ENCODE measurements at regions not wholly inside any gene's neighbourhood (a gene's known extent, or its start where the extent isn't known, plus 50 kb on each side); places are given as distances from the start of the nearest gene placed in this dataset.
A peak's percentile ranks its signal among the peaks of the same experiment; 100 is the strongest.

DNA sequence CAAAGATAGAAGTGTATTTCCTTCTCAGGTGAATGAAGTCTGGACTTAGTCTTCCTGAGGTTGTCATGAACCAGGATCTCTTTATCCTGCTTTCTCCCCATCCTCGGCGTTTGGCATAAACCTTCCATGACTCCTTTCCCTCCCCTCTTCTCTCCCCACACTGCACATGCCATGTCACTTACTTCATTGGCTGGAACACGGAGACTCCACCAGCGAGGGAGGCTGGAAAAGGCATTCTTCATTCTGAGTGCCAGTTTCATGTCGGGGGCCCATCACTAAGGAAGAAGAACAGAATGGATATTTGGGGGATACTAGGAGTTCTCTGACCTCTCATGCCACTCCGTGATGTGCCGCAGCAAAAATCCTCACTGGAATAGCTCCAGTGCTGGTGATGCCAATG lies 105.6 kb downstream of the VCPKMT start:
- WGBS, 2 donors, result 88 to 89% methylated on average over 7 of the region's 7 CpGs
- no peak for TF ChIP-seq POLR2A (IDR thresholded peaks at IDR 0.05)
- TF ChIP-seq, protein P1, sequence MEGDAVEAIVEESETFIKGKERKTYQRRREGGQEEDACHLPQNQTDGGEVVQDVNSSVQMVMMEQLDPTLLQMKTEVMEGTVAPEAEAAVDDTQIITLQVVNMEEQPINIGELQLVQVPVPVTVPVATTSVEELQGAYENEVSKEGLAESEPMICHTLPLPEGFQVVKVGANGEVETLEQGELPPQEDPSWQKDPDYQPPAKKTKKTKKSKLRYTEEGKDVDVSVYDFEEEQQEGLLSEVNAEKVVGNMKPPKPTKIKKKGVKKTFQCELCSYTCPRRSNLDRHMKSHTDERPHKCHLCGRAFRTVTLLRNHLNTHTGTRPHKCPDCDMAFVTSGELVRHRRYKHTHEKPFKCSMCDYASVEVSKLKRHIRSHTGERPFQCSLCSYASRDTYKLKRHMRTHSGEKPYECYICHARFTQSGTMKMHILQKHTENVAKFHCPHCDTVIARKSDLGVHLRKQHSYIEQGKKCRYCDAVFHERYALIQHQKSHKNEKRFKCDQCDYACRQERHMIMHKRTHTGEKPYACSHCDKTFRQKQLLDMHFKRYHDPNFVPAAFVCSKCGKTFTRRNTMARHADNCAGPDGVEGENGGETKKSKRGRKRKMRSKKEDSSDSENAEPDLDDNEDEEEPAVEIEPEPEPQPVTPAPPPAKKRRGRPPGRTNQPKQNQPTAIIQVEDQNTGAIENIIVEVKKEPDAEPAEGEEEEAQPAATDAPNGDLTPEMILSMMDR (IDR thresholded peaks at IDR 0.05), result no peak
- Histone ChIP-seq H3K36me3 (no peaks in the 10 kb centered on the region), H3K4me1 (peaks cover 9 to 46% (median 12%) of the 10 kb centered on the region in 3 donors), H3K9me3 (no peaks in the 10 kb centered on the region), H3K27ac (peak overlapping the region in 1 of 4 donors; percentile 15), H3K27me3 (no peaks in the 10 kb centered on the region), H3K4me3 (no peak overlapping the region)
- intact Hi-C loops (cut with DNase I), result no loop called here
- no peak for DNase-seq

DNA sequence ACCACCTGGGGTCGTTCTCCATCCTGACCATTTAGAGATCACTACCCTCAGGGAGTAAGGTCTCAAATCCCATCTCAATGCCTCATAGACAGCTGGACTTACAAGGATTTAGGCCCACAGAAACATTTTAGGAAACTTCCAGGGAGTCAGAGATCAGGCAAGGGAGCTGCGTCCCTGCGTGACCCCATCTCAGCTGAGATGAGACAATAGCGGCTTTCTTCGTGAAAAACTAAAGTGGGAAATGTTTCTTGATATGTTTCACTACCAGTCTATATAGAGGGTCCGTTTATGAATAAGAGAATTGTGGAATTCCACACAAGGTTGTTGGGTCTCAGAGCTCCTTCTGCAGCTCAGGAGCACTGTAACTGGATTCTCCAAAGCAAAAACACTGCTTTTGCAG lies 105.1 kb downstream of the VCPKMT start:
- no peak overlapping the region for H3K4me3 ChIP-seq
- no peaks in the 10 kb centered on the region for H3K9me3 ChIP-seq
- TF ChIP-seq POLR2A (IDR thresholded peaks at IDR 0.05), result no peak
- TF ChIP-seq, protein P1 (IDR thresholded peaks at IDR 0.05), result no peak
- DNase-seq, result no peak
- intact Hi-C loops (cut with DNase I), result no loop called here
- no peaks in the 10 kb centered on the region for H3K27me3 ChIP-seq
- no peaks in the 10 kb centered on the region for H3K36me3 ChIP-seq
- H3K27ac ChIP-seq, result no peak overlapping the region
- peaks cover 9 to 46% (median 12%) of the 10 kb centered on the region in 3 donors for H3K4me1 ChIP-seq
- WGBS, 2 donors, result 86 to 87% methylated on average over 6 of the region's 6 CpGs

DNA sequence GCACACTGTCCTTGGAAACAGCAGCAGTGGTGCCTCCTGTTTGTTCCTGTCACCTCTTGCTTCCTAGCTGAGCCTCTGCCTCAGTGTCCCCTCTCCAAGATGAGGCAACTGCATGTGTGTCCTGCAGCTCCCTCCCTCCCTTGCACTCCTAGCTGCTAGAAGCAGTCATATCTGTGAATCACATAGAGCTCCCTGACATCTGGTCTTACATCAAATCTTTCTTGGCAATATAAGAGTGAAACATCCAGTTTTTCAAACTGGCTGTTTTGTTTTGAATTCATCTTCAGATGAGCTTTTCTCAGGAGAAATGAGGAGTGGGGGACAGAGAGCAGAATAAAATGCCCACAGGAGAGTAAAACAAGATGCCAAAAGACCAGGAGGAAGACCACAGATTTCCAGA lies 103.7 kb downstream of the VCPKMT start:
- peaks cover 6 to 35% (median 9%) of the 10 kb centered on the region in 3 donors for H3K4me1 ChIP-seq
- H3K27me3 ChIP-seq, result no peaks in the 10 kb centered on the region
- no peaks in the 10 kb centered on the region for H3K36me3 ChIP-seq
- intact Hi-C loops (cut with DNase I), result no loop called here
- H3K4me3 ChIP-seq, result no peak overlapping the region
- H3K27ac ChIP-seq, result no peak overlapping the region
- no peaks in the 10 kb centered on the region for H3K9me3 ChIP-seq
- TF ChIP-seq, protein P1 (IDR thresholded peaks at IDR 0.05), result no peak
- no peak for TF ChIP-seq POLR2A (IDR thresholded peaks at IDR 0.05)
- DNase-seq, result no peak

DNA sequence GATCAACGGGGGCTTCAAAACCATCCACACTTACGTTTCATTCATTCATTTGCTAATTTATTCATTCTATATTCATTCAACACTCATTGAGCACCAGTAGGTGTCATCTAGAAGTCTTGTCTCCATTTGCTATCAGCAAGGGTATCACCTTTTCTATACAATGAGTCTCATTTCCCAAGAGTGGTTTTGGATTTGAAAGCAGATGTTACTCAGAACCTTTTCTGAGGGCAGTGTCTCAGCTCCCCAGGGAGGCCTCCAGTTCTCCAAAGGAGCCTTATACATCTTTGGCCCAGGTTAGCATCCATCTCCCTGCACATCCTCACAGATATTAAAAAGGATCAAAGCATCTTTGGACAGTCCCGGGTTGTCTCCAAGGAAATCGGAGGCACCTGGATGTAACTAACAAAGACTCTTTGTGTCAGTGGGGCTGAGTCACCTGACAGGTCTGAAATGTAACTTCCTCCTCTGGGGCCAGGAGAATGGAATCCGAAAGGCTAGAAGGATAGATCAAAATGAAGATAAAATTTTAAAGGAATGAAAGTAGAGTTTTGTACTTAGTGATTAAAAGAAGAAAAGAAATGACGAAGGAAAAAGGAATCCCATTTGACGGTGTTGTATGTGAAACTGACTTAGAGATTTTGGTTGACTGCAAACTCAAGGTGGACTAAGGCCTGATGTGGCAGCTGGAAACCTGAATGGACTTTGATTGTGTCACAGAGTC lies 103.0 kb downstream of the VCPKMT start:
- no peak overlapping the region for H3K27ac ChIP-seq
- 60 to 70% methylated on average over 7 of the region's 7 CpGs for WGBS, 2 donors

DNA sequence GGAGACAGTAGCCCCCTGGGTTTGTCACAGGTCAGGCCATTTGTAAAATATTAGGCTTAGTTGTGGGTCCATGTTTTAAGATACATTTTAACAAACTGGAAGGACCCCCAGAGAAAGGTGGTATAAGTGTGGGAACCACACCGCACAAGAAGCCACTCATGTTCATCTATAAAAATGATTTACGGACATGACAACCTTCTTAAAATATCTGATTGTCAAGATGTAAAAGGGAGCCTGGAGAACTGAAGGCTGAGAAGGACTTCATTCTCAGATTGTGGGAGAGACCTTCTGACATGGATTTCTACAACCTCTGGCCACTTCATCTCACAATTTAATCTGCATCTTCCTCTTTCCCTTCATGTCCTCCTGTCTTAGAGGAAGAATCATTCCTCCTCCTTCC lies 102.4 kb downstream of the VCPKMT start:
- no peak for TF ChIP-seq POLR2A (IDR thresholded peaks at IDR 0.05)
- TF ChIP-seq, protein P1 (IDR thresholded peaks at IDR 0.05), result no peak
- no peaks in the 10 kb centered on the region for H3K9me3 ChIP-seq
- no peak overlapping the region for H3K27ac ChIP-seq
- no peak for DNase-seq
- peaks cover 4 to 36% (median 8%) of the 10 kb centered on the region in 3 donors for H3K4me1 ChIP-seq
- WGBS, 2 donors, result 41 to 68% methylated on average over 2 of the region's 2 CpGs
- intact Hi-C loops (cut with DNase I), result no loop called here
- no peaks in the 10 kb centered on the region for H3K36me3 ChIP-seq
- no peaks in the 10 kb centered on the region for H3K27me3 ChIP-seq
- no peak overlapping the region for H3K4me3 ChIP-seq

More for the DNA sequence above, 103.0 kb downstream of the VCPKMT start:
- TF ChIP-seq, protein P1 (IDR thresholded peaks at IDR 0.05), result no peak
- TF ChIP-seq POLR2A (IDR thresholded peaks at IDR 0.05), result no peak
- Histone ChIP-seq H3K4me3 (no peak overlapping the region), H3K36me3 (no peaks in the 10 kb centered on the region), H3K4me1 (peaks cover 4 to 35% (median 6%) of the 10 kb centered on the region in 3 donors), H3K27me3 (no peaks in the 10 kb centered on the region), H3K9me3 (no peaks in the 10 kb centered on the region)
- intact Hi-C loops (cut with DNase I), result no loop called here
- no peak for DNase-seq

Measured in esophagus squamous epithelium (tissue), 5 donors.